SW480 (cell line): ENCODE measurements at regions not wholly inside any gene's neighbourhood (a gene's known extent, or its start where the extent isn't known, plus 50 kb on each side); places are given as distances from the start of the nearest gene placed in this dataset.

Source experiments
- DNase-seq: peaks from one replicate; pipeline ENCODE4 v3.0.0-alpha.2; 2016; ENCODE audit warnings: low spot score

DNA sequence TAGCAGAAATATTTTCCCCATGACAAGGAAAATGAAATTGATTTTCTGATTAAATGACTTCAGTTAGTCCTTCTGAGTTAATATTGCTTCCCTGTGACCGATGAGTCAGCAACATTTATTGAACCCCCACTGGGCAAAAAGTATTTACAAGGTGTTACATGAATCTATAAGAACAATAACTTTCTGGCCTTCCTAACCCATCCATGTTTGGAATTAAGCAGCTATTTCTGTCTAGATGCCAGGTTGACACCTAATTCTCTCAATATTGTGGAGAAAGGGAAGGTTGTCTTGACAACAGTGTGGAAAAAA is 112.9 kb upstream of the JAZF1 start:
- DNase-seq: no peak

DNA sequence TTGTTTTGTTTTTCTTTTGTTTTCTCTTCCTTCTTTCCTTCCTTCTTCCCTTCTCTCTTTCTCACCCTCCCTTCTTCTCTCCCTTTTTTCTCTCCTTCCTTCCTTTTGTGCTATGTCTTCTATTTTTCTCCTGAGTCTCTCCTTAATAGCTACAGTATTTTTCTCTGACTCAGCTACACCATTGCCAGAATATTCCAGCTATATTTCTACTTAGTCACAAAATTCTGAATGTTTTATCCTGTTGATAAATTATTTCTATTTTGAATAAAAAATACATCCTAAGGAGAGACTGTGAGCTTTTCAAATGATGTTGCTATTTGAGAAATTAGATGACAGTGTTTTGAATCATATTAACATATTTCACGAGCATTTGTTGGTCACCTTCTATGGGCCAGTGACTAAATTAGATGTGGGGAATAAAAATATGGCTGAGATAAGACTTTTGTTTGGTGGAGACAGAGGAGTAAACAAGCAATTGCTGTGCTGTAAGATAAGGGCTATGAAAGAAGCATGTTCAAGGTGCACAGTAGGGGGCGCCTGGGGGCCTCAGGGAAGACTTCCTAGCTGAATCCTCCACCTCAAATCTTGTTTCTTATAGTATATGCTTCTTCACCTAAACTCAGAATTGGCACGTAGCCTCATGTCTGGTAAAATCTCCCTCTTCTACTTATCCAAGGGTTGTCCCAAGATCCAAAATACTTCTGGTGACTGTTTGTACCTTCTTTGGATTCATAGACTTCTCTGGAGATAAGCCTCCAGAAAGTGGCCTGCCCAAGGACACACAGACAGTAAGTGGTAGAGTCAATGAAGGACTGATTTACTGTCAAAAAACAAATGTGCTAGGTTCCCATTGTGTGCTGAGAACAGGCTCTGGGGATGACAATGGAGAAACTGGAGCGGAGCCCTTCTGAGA is 115.5 kb upstream of the CREB5 start:
- peak; percentile 47 for DNase-seq

GRCh38 chr7:28297801-28298459 is 114.4 kb upstream of the CREB5 start:
- no peak for DNase-seq

- DNase-seq: peak; percentile 79
Measured at GRCh38 chr7:28298870-28299518, 113.3 kb upstream of the CREB5 start.

DNA sequence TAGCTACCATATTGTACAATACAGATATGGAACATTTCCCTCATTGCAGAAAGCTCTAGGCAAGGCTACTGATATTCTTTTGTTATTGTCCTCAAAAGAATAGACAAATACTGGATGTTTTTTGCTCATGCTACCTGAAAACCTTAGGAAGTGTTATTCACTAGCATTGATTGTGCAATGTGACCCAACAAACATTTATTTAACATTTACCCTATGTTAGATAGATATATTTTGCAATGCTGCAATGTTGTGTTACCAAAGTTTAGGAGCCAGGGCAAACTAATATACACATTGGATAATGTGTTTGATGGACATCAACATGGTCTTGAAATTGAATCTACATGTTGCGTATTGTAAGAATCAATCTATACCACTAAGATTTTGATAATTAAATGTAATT is 112.8 kb upstream of the CREB5 start:
- DNase-seq: no peak

DNA sequence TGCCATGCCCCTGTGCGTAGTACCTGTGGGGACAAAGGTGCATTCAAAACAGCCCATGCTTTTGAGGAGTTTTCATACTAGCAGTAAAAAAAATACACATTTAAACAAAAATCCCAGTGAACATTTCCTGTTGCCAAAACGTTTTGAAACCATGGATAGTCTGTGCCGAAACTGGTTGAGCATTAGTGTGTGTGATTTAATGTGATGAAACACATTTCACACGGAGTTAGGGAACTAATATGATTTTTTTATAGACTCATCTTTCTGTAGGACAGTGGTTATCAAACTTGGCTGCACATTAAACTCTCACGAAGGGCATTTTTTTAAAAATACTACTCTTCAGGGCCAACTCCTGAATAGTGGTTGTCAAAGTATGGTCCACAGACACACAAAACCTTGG is 111.8 kb upstream of the CREB5 start:
- DNase-seq: no peak

GRCh38 chr7:28301148-28301641 is 111.1 kb upstream of the CREB5 start:
- DNase-seq: no peak

DNA sequence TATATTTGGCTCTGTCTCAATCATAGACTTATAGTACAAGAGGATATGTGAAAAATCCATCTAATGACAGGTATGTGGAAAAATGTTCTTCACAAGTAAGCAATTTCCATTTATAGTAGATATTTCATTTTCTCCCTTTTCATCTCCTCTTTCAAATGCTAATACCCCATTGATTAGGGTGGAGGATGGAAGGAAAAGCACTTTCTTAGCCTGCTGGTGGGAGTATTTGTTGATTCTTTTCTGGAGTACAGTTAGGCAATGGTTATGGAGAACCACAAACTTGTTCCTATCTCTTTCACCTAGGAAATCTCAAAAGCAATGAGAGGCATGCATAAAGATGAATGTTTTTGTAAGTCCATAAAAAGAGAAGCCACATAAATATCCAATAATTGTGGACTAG is 108.0 kb upstream of the CREB5 start:
- no peak for DNase-seq

GRCh38 chr7:28309704-28310459 is 102.4 kb upstream of the CREB5 start:
- DNase-seq: no peak

DNA sequence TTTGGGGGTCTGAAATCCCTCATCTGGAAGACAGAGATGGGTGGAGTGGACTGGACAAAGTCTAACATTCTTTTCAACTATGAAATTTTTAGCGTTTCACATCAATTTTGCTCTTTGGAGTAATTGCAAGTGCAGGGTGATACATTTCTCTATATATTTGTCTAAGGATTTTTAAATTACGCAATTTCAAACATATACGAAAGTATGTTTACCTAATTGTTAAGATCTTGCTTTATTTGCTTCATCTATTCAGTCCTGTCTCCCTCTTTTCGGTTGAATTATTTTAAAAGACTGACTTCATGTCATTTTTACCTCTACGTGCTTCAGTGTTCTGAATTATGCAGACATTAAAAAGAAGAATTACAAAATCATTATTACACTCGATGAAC is 101.9 kb upstream of the CREB5 start:
- DNase-seq: no peak

GRCh38 chr7:28311670-28312069 is 100.6 kb upstream of the CREB5 start:
- no peak for DNase-seq

DNA sequence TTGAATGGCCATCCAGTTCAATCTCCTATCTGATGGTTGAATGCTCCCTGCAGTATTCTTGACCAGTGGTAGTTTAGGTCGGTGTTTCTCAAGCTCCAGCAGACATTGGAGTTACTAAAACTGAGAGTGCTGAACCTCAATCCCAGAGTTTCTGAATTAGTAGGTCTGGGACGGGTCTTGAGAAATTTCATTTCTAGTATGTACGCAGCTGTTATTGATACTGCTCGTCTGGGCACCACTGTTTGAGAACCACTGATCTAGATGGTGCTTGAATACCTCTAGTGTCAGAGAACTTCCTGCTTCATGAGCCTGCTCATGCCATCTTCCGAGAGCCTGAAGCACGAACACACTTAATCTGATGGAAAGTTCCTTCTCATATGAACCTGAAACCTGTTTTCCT is 99.4 kb upstream of the CREB5 start:
- DNase-seq: no peak

DNA sequence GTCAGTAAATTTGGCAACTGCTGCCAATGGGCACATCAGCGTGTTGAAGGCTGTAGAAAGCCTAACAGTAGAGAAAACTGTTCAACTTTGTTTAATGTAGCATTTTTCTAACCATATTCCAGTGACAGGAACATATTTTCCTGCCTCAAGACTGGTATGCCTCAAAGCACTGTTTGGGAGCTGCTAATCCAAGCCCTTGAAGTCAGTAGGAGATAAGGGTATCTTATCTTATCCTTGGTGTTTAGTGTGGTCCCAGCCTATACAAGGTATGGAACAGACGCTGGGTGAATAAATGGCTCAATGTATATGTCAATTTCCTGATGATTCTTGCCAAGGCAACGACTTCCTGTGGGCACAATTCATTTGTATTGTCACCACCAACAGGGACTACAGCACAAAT is 97.5 kb upstream of the CREB5 start:
- no peak for DNase-seq

GRCh38 chr7:28315565-28316410 is 96.5 kb upstream of the CREB5 start:
- DNase-seq: no peak

GRCh38 chr7:28316489-28316888 is 95.8 kb upstream of the CREB5 start:
- DNase-seq: no peak

DNA sequence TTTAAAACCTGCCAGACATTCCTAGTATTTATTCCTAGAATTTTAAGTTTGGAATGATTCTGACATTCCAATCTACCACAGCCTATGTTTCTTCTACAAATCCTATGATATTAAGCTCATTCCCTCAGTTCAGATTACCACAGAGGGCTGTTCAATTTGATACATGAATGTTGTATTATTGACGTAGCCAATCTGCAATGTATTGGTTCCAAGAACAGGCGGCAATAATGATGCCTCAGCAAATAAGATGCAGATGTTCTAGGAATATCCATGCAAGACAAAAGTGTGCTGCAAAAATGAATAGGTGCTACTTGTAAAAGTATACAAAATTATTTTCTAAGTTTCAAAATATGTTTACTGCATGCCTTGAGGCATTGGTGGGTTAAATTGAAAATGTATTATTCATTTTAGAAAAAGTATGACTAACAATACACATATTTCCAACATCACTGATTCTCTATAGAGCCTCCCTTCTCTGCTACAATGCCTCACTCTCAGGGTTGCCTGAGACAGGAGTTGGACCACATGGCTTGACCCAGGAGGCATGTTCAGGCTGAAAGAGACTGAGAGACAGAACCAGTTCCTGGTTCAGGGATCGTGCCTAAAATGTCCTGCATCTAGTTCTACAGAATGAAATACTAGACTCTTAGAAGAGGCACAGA is 94.1 kb upstream of the CREB5 start:
- DNase-seq: no peak

- DNase-seq: no peak
Measured at GRCh38 chr7:28323833-28324232, 88.5 kb upstream of the CREB5 start.

DNA sequence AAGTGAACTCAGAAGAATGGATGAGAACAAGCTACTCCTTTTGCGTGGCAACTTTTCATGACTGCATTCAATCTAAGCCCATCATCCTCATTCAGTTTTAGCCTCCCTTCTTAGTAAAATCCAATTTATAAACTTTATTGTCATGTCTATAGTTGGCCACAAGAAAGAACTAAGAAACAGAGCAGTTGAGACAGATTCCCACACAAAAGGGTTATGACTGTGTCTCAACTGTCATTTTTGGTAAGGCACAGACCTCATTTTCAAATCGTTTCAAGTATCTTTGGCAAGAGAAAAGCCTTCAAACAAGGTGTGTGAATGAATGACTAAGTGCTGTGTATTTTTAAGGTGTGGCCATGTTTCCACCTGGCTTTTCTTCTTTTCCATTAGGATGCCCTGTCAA is 84.2 kb upstream of the CREB5 start:
- no peak for DNase-seq

DNA sequence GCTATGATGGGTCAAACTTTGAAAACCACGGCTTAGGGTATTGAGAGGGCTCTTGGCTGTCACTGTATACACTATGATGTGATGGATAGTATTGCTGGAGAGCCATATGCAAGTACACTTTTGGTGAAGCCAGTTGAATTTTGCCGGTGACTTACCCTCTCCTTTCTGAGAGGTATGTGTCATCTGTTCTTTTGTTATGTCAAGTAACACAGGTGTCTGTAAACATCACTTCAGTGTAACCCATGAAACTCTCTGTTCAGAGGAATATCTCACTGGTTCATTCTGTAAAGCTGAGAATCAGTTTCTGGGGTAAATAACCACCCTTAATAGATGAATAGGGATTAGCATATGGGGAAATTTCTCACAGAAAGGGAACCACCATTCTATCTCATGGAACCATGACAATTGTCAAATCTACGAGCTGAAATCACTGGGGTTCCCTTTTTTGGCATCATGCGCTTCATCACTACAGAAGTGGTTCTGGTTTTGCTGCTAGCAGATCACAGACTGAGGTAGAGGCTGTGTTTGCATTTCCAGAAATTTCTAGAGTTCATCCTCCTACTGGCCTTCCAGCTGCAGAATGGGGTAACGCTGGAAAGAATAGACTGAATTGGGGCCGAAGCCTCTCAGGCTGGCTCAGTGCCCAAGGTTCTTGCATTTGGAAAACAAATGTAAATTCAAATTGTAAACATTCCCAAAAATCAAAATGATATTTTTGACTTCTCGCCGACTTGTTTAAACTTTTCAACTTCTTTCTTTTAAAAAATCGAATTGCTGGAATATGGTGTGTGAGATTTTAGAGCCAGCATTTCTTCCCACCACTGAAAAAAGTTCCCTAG is 83.3 kb upstream of the CREB5 start:
- DNase-seq: no peak
